ENCODE measurements at regions not wholly inside any gene's neighbourhood (a gene's known extent, or its start where the extent isn't known, plus 50 kb on each side); places are given as distances from the start of the nearest gene placed in this dataset.

GRCh38 chr12:124387528-124387911 is 92.6 kb downstream of the RFLNA start:
- peaks cover 6 to 30% (median 19%) of the 10 kb centered on the region in 3 experiments; a peak in 6 of 7 replicates for H3K36me3 Mint-ChIP-seq (ENCODE audit: insufficient read depth in 1 of 3, low read depth in 3 of 3)
- no peak overlapping the region for H4K5ac ChIP-seq (ENCODE audit: insufficient read length, low read depth, low read length)
- no peaks in the 10 kb centered on the region for H3K9me3 ChIP-seq (ENCODE audit: control insufficient read depth, low read depth, low read length)
- WGBS (ENCODE audit: extremely low coverage, insufficient read length, low lambda C conversion rate) = no CpG with 5 or more reads among the region's 24 CpGs
- H3K27ac Mint-ChIP-seq = no peak overlapping the region
- peaks cover 10 to 19% of the 10 kb centered on the region in 2 experiments for H3K4me1 Mint-ChIP-seq
- no peaks in the 10 kb centered on the region for H3K27me3 ChIP-seq (ENCODE audit: insufficient read depth, low read length)
- H2AFZ ChIP-seq (ENCODE audit: low read length) = no peak overlapping the region
- H3K27ac ChIP-seq (ENCODE audit: insufficient read length, low read depth, low read length) = no peak overlapping the region
- no peak overlapping the region for H2BK5ac ChIP-seq (ENCODE audit: insufficient read length, low read length)
- no peak overlapping the region for H4K8ac ChIP-seq (replicated peaks; ENCODE audit: insufficient read length, low read depth, low read length)
- no peak overlapping the region for H3K4me2 ChIP-seq (ENCODE audit: insufficient read depth, insufficient read length, low read length)
- H3K4me1 ChIP-seq (ENCODE audit: insufficient read depth, low read length) = no peaks in the 10 kb centered on the region
- H3K4ac ChIP-seq (ENCODE audit: low read depth, low read length) = no peak overlapping the region
- H3K4me3 Mint-ChIP-seq = no peak overlapping the region
- DNase-seq = no peak
- H3K18ac ChIP-seq (ENCODE audit: insufficient read length, low read depth, low read length) = no peak overlapping the region
- no peaks in the 10 kb centered on the region for H3K23me2 ChIP-seq (ENCODE audit: insufficient read length, low read depth, low read length, poor library complexity, severe bottlenecking)
- H3K79me1 ChIP-seq (ENCODE audit: insufficient read depth, low read depth, low read length, poor library complexity, severe bottlenecking) = no peaks in the 10 kb centered on the region
- H3K9me3 Mint-ChIP-seq = no peaks in the 10 kb centered on the region
- H3K9ac ChIP-seq (ENCODE audit: extremely low read depth, insufficient read length, low read length) = no peak overlapping the region
- H2BK15ac ChIP-seq (ENCODE audit: low read depth, low read length) = no peak overlapping the region
- no peaks in the 10 kb centered on the region for H4K20me1 ChIP-seq (ENCODE audit: control insufficient read depth, insufficient read depth, insufficient read length)
- H2AK5ac ChIP-seq (ENCODE audit: insufficient read length, low read length) = no peak overlapping the region
- H2BK12ac ChIP-seq (ENCODE audit: insufficient read length, low read depth, low read length) = no peak overlapping the region
- no peak overlapping the region for H2BK20ac ChIP-seq (ENCODE audit: low read depth, low read length, poor library complexity, severe bottlenecking)
- no peak overlapping the region for H4K91ac ChIP-seq (ENCODE audit: insufficient read length, low read depth, low read length)
- no peaks in the 10 kb centered on the region for H3K79me2 ChIP-seq (ENCODE audit: insufficient read depth, low read length)
- no peak for TF ChIP-seq CTCF (conservative IDR thresholded peaks at IDR 0.05)
- H3T11ph ChIP-seq (ENCODE audit: low read length) = no peak overlapping the region
- H3K27me3 Mint-ChIP-seq (ENCODE audit: low read depth) = no peaks in the 10 kb centered on the region; the same call in 1 of the 2 replicates
- H2BK120ac ChIP-seq (ENCODE audit: low read depth, low read length, poor library complexity, severe bottlenecking) = no peak overlapping the region
- no peak overlapping the region for H3K23ac ChIP-seq (ENCODE audit: insufficient read length, low read depth, low read length)
- H3K14ac ChIP-seq (ENCODE audit: insufficient read depth, low read length) = no peak overlapping the region
- H3K56ac ChIP-seq (ENCODE audit: insufficient read length, low read depth, low read length) = no peak overlapping the region

Data from H9 (cell line).